ENCODE measurements at regions not wholly inside any gene's neighbourhood (a gene's known extent, or its start where the extent isn't known, plus 50 kb on each side); places are given as distances from the start of the nearest gene placed in this dataset.
"Not testable (repeated sequence)": the region's sequence is repeated elsewhere in the genome, so short reads cannot be mapped to it uniquely, and the experiment has no call there.

GRCh38 chr14:95597784-95598211 lies 62.9 kb downstream of the GLRX5 start:
- DNase-seq, result no peak

- DNase-seq, result no peak
Measured at GRCh38 chr14:95601650-95602049, 66.8 kb downstream of the GLRX5 start.

- DNase-seq, result no peak
Measured at GRCh38 chr14:95603415-95603814, 68.6 kb downstream of the GLRX5 start.

- no peak for DNase-seq
Measured at GRCh38 chr14:95606266-95606665, 71.4 kb downstream of the GLRX5 start.

GRCh38 chr14:95608637-95609235 lies 73.9 kb downstream of the GLRX5 start:
- DNase-seq, result no peak

- peak in 1 of 2 experiments; percentile 13 for DNase-seq
Measured at GRCh38 chr14:95609398-95609990, 74.6 kb downstream of the GLRX5 start.

- no peak for DNase-seq
Measured at GRCh38 chr14:95611293-95611880, 74.8 kb upstream of the TCL1B start.

GRCh38 chr14:95614349-95614748 lies 71.9 kb upstream of the TCL1B start:
- DNase-seq, result no peak

GRCh38 chr14:95616745-95617144 lies 69.5 kb upstream of the TCL1B start:
- no peak for DNase-seq

GRCh38 chr14:95619785-95620417 lies 66.3 kb upstream of the TCL1B start:
- no peak for DNase-seq

- DNase-seq, result no peak
Measured at GRCh38 chr14:95620659-95621059, 65.6 kb upstream of the TCL1B start.

- DNase-seq, result no peak
Measured at GRCh38 chr14:95623195-95623594, 63.0 kb upstream of the TCL1B start.

GRCh38 chr14:95625710-95626109 lies 60.5 kb upstream of the TCL1B start:
- not testable (repeated sequence) for DNase-seq

- DNase-seq, result no peak
Measured at GRCh38 chr14:95635051-95635450, 51.2 kb upstream of the TCL1B start.
